Nucleus accumbens (tissue), 56 donors: ENCODE measurements at regions not wholly inside any gene's neighbourhood (a gene's known extent, or its start where the extent isn't known, plus 50 kb on each side); places are given as distances from the start of the nearest gene placed in this dataset.
"Not testable (repeated sequence)": the region's sequence is repeated elsewhere in the genome, so short reads cannot be mapped to it uniquely, and the experiment has no call there.

Source experiments
- DNase-seq, 56 donors: peaks; one replicate each; lab custom pipeline; 2025; lab: John Stamatoyannopoulos, UW

DNA sequence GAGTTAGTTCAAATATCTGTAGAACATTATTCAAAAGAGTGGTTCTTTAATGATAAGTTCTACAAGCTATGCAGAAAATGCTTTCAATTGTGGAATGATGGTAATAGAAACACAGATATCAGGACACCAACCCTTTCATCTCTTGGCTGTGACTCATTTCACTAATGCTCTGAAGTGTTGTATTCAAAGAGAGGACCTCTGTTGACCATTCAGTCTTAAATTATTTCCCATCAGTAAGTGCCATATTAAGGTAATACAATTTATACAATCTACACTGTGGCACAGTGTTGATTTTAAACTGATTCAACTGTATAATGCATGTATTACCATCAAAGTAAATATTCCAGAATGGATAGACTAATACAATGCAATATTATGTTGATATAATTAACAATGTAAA is 289.0 kb upstream of the ADGRL3 start:
- DNase-seq, result no peak

GRCh38 chr4:60913002-60913401 is 287.1 kb upstream of the ADGRL3 start:
- DNase-seq, result no peak

DNA sequence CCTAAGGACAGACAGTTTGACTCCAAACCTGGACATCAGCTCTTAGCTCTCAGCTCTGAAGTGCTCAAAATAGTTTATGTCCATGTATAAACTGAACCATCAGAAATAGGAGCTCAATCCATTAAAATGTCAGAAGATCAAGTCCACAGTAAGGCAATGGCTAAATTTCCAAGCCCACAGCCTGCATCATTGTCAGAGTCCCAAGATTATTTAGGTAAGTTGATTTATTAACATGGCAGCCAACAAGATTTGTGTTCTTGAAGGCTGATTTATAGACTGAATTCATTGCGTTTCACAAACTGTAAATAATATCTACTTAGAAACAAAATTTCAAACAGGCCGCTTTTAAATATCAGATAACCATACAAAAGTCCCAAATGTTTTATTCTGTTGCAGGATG is 286.5 kb upstream of the ADGRL3 start:
- no peak for DNase-seq

DNA sequence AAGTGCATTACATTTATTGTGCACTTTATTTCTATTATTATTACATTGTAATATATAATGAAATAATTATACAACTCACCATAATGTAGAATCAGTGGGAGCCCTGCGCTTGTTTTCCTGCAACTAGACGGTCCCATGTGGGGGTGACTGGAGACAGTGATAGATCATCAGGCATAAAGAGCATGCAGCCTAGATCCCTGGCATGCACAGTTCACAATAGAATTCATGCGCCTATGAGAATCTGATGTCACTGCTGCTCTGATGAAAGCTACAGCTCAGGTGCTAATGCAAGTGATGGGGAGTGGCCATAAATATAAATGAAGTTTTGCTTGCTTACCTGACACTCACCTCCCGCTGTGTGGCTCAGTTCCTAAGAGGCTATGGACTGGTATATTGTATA is 278.4 kb upstream of the ADGRL3 start:
- DNase-seq, result not testable (repeated sequence)

DNA sequence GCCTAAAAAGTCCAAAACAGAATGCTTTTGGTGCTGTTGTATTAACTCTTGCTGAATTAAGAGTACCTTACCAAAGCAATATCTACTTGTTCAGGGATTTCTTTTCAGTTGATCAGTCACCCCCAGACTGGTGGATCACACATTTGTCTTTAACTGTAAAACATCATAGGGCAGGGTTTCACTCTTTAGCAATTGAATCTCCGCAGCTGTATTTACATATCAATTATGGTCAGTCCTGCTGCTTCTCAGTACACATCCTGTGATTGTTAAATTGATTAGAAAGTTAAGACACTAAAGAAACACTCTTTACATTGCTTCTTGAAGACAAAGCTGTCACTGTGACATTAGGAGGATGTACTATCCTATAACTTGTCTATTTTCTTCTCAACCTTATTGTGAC is 277.1 kb upstream of the ADGRL3 start:
- no peak for DNase-seq

- DNase-seq, result no peak
Measured at GRCh38 chr4:60926624-60927023, 273.5 kb upstream of the ADGRL3 start.

GRCh38 chr4:60930866-60931265 is 269.3 kb upstream of the ADGRL3 start:
- no peak for DNase-seq

GRCh38 chr4:60934566-60935295 is 265.4 kb upstream of the ADGRL3 start:
- no peak for DNase-seq

DNA sequence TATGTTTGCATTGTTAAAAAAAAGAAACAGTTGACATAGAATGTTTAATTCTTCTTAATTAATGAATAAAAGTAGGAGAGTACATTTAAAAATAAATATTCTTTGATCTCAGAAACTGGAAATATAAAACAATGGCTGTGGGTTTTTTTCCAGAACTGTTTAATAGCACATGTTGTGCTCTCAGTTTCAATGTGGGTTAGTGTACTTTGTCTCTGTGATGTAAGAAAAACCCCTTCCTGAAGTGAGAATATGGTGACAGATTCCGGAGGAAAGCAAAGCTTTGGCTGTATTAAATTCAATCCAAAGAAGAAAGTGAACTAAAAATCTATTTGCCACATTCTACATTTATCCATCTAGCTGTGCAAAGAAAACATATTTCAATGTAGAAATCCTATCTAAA is 261.9 kb upstream of the ADGRL3 start:
- no peak for DNase-seq

GRCh38 chr4:60938621-60939020 is 261.5 kb upstream of the ADGRL3 start:
- no peak for DNase-seq

GRCh38 chr4:60944060-60944459 is 256.1 kb upstream of the ADGRL3 start:
- no peak for DNase-seq

- no peak for DNase-seq
Measured at GRCh38 chr4:60945641-60946040, 254.5 kb upstream of the ADGRL3 start.

- no peak for DNase-seq
Measured at GRCh38 chr4:60948008-60948407, 252.1 kb upstream of the ADGRL3 start.

- DNase-seq, result no peak
Measured at GRCh38 chr4:60952921-60953320, 247.2 kb upstream of the ADGRL3 start.

- no peak for DNase-seq
Measured at GRCh38 chr4:60953826-60954225, 246.3 kb upstream of the ADGRL3 start.

DNA sequence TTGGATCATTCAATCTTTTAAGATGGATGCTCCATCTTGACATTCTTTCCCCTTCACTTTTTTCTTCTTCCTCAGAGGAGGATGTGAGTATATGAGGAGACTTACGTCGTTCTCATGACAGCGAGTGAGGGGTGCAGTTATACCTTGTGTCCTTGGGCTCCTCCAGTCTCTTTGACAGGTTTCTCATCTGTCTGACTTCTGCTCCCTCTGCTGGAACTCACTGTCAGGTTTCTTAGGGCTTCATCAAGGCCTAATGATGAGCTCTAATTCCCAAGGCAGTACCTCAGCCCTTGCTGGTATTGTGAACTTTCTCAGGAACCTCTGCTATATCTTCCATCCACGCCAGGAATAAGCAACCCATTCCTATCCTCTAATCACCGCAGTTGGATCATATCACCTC is 237.8 kb upstream of the ADGRL3 start:
- DNase-seq, result no peak

- no peak for DNase-seq
Measured at GRCh38 chr4:60981534-60981933, 218.6 kb upstream of the ADGRL3 start.

DNA sequence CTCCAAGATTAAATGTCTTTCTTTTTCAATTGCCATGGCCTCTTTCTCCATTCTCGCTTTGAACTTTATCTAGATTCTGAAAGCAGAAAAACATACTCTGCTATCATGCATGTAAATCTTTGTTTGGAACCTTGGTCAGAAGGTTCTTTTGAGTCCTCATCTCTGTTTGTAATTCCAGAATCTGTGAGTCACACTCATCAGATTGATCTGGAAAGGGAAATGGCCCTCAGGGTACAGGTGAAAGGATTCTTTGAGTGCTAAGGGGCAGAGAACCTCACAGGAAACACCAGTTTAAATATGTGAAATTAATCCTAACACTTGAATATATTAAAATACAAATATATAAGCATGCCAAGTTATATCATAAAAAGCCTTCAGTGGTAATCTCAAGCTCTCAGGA is 211.0 kb upstream of the ADGRL3 start:
- no peak for DNase-seq

- no peak for DNase-seq
Measured at GRCh38 chr4:60992037-60992436, 208.1 kb upstream of the ADGRL3 start.

DNA sequence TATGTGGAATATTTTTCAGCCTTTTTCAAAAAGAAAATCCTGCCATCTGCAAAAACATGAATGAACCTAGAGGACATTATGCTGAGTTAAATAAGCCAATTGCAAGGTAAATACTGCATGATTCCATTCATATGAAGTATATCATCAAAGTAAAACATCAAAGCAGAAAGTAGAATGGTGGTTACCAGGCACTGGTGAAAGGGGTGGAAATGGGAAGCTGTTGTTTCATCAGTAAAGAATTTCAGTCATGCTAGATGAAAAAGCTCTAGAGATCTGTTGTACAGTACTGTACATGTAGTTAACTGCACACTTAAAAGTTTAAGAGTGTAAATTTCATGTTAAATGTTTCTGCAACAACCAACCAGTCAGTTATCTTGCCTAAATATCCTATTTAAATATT is 196.8 kb upstream of the ADGRL3 start:
- no peak for DNase-seq

GRCh38 chr4:61004651-61005170 is 195.4 kb upstream of the ADGRL3 start:
- DNase-seq, result no peak

- DNase-seq, result no peak
Measured at GRCh38 chr4:61011051-61011450, 189.1 kb upstream of the ADGRL3 start.

DNA sequence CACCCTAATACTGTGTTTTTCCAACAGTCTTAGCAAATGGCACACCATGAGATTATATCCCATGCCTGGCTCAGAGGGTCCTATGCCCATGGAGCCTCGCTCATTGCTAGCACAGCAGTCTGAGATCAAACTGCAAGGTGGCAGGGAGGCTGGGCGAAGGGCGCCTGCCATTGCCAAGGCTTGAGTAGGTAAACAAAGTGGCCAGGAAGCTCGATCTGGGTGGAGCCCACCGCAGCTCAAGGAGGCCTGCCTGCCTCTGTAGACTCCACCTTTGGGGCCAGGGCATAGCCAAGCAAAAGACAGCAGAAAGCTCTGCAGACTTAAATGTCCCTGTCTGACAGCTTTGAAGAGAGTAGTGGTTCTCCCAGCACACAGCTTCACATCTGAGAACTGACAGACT is 188.2 kb upstream of the ADGRL3 start:
- not testable (repeated sequence) for DNase-seq
